ENCODE measurements at regions not wholly inside any gene's neighbourhood (a gene's known extent, or its start where the extent isn't known, plus 50 kb on each side); places are given as distances from the start of the nearest gene placed in this dataset.

- TF ChIP-seq GATA3 (IDR thresholded peaks at IDR 0.05; ENCODE audit: low read depth, low read length): no peak
- no peak for TF ChIP-seq GATA2 (IDR thresholded peaks at IDR 0.05; ENCODE audit: low read depth, low read length)
These were observed 147.9 kb upstream of the FAM20C start for GRCh38 chr7:44541-44896.
